ENCODE measurements at regions not wholly inside any gene's neighbourhood (a gene's known extent, or its start where the extent isn't known, plus 50 kb on each side); places are given as distances from the start of the nearest gene placed in this dataset.

- Histone ChIP-seq H3K4me1 (ENCODE audit: insufficient read depth, low read length) (no peaks in the 10 kb centered on the region), H2AFZ (ENCODE audit: low read length) (no peak overlapping the region), H3K27me3 (ENCODE audit: control insufficient read depth in 1 of 2, insufficient read depth in 2 of 2, low read length in 2 of 2) (no peaks in the 10 kb centered on the region), H3K9me3 (ENCODE audit: low read length) (no peaks in the 10 kb centered on the region), H3K27ac (ENCODE audit: extremely low read length, insufficient read depth, low read length) (no peak overlapping the region), H3K36me3 (replicated peaks in 1 of 2; ENCODE audit: control insufficient read depth in 1 of 2, insufficient read depth in 2 of 2, low read length in 2 of 2) (no peaks in the 10 kb centered on the region), H4K20me1 (ENCODE audit: insufficient read depth, low read length) (no peaks in the 10 kb centered on the region), H3K4me2 (ENCODE audit: low read depth, low read length) (no peak overlapping the region), H3K79me2 (ENCODE audit: insufficient read depth, low read length) (no peaks in the 10 kb centered on the region), H3K4me3 (replicated peaks in 1 of 3; ENCODE audit: insufficient read depth in 1 of 3, low read depth in 2 of 3, low read length in 3 of 3) (no peak overlapping the region), H3K9ac (ENCODE audit: insufficient read depth, low read depth, low read length) (no peak overlapping the region)
- intact Hi-C loops (cut with micrococcal nuclease; ENCODE audit: unreplicated experiment): loop anchor here (5.0 kb wide), 1 partner anchor 659 kb away; no protein-coding TSS in a partner anchor
- FAIRE-seq: no peak
- TF ChIP-seq ZNF232 (CRISPR knock-in tag; IDR thresholded peaks at IDR 0.05; ENCODE audit: borderline replicate concordance) (no peak), MAFF (IDR thresholded peaks at IDR 0.05; ENCODE audit: low read depth, low read length) (peak; percentile 77; the same call in 1 of the 2 replicates), ZNF143 (CRISPR knock-in tag; IDR thresholded peaks at IDR 0.05) (no peak), ESRRA (CRISPR knock-in tag; IDR thresholded peaks at IDR 0.05; ENCODE audit: low read depth) (no peak), TARDBP (CRISPR knock-in tag; IDR thresholded peaks at IDR 0.05) (no peak), BHLHE40 (IDR thresholded peaks at IDR 0.05; ENCODE audit: low read length) (no peak), PBX2 (CRISPR knock-in tag; IDR thresholded peaks at IDR 0.05) (no peak), GATA4 (IDR thresholded peaks at IDR 0.05; ENCODE audit: borderline replicate concordance, low read depth) (no peak), MAFK (conservative IDR thresholded peaks at IDR 0.05 in 1 of 2, IDR thresholded peaks at IDR 0.05 in 1 of 2; ENCODE audit: low read length in 2 of 2) (peak; percentile 78 to 79), ZNF703 (CRISPR knock-in tag; IDR thresholded peaks at IDR 0.05; ENCODE audit: borderline replicate concordance) (no peak)
- TF ChIP-seq, protein P1, sequence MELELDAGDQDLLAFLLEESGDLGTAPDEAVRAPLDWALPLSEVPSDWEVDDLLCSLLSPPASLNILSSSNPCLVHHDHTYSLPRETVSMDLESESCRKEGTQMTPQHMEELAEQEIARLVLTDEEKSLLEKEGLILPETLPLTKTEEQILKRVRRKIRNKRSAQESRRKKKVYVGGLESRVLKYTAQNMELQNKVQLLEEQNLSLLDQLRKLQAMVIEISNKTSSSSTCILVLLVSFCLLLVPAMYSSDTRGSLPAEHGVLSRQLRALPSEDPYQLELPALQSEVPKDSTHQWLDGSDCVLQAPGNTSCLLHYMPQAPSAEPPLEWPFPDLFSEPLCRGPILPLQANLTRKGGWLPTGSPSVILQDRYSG (CRISPR knock-in tag; IDR thresholded peaks at IDR 0.05): no peak
- TF ChIP-seq, protein P2, sequence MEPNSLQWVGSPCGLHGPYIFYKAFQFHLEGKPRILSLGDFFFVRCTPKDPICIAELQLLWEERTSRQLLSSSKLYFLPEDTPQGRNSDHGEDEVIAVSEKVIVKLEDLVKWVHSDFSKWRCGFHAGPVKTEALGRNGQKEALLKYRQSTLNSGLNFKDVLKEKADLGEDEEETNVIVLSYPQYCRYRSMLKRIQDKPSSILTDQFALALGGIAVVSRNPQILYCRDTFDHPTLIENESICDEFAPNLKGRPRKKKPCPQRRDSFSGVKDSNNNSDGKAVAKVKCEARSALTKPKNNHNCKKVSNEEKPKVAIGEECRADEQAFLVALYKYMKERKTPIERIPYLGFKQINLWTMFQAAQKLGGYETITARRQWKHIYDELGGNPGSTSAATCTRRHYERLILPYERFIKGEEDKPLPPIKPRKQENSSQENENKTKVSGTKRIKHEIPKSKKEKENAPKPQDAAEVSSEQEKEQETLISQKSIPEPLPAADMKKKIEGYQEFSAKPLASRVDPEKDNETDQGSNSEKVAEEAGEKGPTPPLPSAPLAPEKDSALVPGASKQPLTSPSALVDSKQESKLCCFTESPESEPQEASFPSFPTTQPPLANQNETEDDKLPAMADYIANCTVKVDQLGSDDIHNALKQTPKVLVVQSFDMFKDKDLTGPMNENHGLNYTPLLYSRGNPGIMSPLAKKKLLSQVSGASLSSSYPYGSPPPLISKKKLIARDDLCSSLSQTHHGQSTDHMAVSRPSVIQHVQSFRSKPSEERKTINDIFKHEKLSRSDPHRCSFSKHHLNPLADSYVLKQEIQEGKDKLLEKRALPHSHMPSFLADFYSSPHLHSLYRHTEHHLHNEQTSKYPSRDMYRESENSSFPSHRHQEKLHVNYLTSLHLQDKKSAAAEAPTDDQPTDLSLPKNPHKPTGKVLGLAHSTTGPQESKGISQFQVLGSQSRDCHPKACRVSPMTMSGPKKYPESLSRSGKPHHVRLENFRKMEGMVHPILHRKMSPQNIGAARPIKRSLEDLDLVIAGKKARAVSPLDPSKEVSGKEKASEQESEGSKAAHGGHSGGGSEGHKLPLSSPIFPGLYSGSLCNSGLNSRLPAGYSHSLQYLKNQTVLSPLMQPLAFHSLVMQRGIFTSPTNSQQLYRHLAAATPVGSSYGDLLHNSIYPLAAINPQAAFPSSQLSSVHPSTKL (CRISPR knock-in tag; IDR thresholded peaks at IDR 0.05): no peak
- no peak for ATAC-seq
- ChIA-PET POLR2A (no interaction called here), CTCF (ENCODE audit: low intra/inter-chr PET ratio, low total read pairs) (no interaction called here)
- 35% methylated on average over 3 of the region's 3 CpGs for WGBS (ENCODE audit: low lambda C conversion rate)
- no TSS peak for BruUV-seq (replicated peaks)
- no peak for DNase-seq (ENCODE audit: low spot score)
- in situ Hi-C loops (cut with HindIII; ENCODE audit: extremely low pct_ligation_motif_present, low pct_unique_long_range_greater_than_20kb): no loop called here
Observed at GRCh38 chr2:77588438-77588837, 66.3 kb upstream of the LRRTM4 start.

Data from HepG2 (cell line).